Stimulated activated CD4-positive, alpha-beta T cell treated with anti-CD3 and anti-CD28 coated beads, Interleukin-2, amount 100 ng/mL, for 48 hours (primary cell): ENCODE measurements at regions not wholly inside any gene's neighbourhood (a gene's known extent, or its start where the extent isn't known, plus 50 kb on each side); places are given as distances from the start of the nearest gene placed in this dataset.
"Not testable (repeated sequence)": the region's sequence is repeated elsewhere in the genome, so short reads cannot be mapped to it uniquely, and the experiment has no call there.

Experiments used
- DNase-seq, 2 donors: peaks; one replicate each; pipeline ENCODE4 v3.0.0-alpha.2; 2020

DNA sequence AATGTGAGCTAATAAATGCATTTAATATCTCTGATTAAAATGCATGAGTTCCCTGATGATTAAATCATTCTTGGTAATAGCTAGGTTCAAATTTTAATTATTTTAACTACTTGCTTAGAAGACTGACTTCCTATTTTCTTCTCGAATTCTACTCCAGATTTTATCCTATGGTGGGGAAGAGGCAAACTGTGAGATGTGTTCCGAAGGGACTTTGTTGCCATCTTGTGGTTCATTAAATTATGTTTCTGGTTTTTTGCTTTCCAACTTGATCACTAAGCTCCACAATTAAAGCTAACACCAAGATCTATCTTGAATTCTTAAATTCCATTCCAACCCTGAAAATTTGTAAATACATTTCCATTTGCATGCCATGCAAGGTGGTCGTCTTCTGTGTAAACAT, 538.4 kb upstream of the PCDH20 start:
- DNase-seq, result no peak

DNA sequence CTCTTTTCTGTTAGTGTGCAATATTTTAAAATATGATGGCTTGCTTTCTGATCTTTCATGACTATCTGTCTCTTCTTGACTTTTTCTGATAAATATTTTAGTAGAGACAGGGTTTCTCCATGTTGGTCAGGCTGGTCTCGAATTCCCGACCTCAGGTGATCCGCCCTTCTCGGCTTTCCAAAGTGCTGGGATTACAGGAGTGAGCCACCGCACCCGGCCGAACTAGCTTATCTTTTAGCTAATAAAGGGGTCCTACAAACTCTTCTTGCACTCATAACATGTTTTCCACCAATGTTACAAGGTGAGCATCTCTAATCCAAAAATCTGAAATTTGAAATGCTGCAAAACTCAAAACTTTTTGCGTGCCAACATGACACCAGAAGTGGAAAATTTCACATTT, 535.2 kb upstream of the PCDH20 start:
- DNase-seq, result no peak

GRCh38 chr13:61944329-61944929, 528.8 kb upstream of the PCDH20 start:
- no peak for DNase-seq

DNA sequence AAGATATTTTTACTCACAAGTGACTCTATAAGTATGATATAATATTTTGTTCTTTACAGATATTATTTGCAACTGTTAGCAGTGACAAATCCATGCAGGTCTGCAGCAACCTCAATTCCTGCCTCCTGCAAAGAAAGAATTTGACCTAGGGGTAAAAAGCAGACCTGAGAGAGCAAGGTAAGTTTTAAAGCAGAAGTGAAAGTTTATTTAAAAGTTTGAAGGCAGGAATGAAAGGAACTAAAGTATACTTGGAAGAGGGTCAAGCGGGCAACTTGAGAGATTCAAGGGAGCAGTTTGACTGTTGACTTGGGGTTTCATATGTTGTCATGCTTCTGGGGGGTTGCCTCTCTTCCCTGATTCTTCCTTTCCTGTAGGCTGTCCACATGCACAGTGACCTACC, 520.1 kb upstream of the PCDH20 start:
- no peak for DNase-seq

DNA sequence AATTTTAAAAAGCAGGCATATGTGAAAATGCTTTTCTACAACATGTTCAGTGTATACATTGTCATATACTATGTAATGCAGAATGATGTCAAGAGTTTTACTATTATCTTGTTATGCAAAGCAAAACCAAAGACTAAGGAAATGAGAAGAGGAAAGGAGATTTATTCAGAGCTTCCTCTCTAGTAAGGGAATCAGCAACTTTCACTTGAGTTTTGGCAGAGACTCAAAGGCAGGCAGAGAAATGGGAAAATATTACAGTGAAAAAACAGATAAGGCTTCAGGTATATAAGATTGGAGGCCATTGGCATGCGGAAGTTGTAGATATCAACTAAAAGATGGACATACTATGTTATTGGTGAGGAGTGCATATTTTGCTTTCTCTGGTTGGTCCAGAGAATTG, 512.0 kb upstream of the PCDH20 start:
- no peak for DNase-seq

GRCh38 chr13:61918841-61919240, 503.2 kb upstream of the PCDH20 start:
- DNase-seq, result no peak

GRCh38 chr13:61916483-61916882, 500.8 kb upstream of the PCDH20 start:
- no peak for DNase-seq

- DNase-seq, result no peak
Measured at GRCh38 chr13:61913183-61913582, 497.5 kb upstream of the PCDH20 start.

DNA sequence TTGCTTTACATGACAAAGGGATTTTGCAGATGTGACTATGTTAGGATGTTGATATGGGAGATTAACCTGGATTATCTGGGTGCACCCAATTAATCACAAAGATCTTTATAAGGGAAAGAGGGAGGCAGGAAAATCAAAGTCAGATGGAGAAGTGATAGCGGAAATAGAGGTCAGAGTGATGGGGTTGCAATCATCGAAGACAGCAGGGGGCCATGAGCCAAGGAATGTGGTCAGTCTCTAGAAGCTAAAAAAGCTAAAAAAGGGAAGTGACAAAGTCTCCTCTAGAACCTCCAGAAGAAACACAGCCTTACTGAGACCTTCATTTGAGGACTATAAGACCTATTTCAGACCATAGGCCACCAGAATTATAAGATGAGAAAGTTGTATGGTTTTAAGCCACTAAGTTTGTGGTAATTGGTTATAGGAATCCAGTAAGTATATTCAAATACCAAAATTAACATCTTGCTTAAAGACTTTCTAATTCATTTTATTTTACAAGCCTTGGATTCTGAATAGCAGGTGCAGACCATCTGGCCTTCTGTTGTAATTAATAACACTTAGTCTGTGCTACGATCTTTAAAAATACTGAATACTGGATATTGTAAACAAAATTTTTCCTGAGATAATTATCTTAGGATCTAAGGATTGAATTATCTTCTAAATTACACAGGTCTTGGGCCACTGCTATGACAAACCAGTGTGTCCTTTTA, 493.4 kb upstream of the PCDH20 start:
- no peak for DNase-seq

- DNase-seq, result no peak
Measured at GRCh38 chr13:61905054-61905453, 489.4 kb upstream of the PCDH20 start.

DNA sequence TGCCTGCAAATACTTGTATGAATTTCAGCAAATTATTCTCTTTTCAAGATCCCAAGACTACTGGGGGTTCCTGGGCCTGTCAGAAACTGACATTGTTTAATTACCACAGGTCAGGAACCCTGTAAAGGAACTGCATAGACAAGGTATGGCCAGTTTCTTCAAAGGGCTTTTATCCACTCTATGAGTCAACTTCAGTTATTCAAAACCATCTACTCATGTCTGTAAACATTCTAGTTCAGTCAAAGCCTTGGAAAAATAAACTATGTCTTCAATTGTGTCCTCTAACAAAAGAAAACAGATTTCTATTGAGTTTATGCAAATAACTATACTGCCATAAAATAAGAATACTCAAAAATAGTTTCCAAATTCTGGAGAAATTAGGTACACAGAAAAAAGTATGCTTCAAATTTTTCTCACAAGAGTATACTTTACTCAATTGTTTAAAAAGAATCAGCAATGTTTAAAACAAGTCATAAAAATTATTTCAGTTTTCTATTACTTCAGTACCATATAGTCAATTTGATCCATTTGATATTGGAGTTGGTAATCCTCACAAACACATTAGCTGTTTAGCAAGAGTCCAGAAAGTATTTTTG, 486.4 kb upstream of the PCDH20 start:
- no peak for DNase-seq

GRCh38 chr13:61900033-61900432, 484.4 kb upstream of the PCDH20 start:
- no peak for DNase-seq

GRCh38 chr13:61898207-61898606, 482.6 kb upstream of the PCDH20 start:
- no peak for DNase-seq

- DNase-seq, result no peak
Measured at GRCh38 chr13:61891401-61891800, 475.8 kb upstream of the PCDH20 start.

- DNase-seq, result no peak
Measured at GRCh38 chr13:61884830-61885229, 469.2 kb upstream of the PCDH20 start.

DNA sequence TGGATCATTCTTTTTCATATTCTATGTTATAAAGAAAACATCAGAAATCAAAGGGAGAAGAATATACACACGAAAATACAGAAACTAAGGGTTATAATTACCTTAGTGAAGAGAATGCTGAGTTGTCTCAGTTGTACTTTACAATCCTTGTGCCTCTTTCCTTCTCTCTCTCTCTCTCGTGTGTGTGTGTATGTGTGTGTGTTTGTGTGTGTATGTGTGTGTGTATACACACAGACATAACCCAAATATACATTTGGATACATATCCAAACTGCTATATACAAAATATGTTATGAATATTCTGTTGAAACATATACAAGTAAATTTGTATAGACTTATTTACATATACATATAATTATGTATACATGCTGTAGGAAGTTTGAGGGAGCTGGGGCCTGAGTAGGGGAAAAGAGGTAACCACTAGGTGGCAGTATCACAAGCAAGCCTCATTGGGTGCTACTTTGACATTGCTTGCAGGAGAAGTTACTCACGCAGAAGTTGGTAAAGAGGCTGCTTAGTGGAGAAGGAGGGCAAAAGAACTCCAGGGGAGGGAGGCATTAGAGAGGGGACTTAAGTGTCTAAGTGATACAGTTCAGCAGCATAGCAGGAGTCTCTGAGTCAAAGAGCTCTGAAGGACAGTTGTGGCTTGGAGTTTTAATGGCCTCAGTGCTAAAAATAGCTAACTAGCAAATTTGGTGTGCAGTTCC, 465.1 kb upstream of the PCDH20 start:
- peak in 1 of 2 donors; percentile 1 for DNase-seq

- not testable (repeated sequence) for DNase-seq
Measured at GRCh38 chr13:61878565-61878964, 462.9 kb upstream of the PCDH20 start.

DNA sequence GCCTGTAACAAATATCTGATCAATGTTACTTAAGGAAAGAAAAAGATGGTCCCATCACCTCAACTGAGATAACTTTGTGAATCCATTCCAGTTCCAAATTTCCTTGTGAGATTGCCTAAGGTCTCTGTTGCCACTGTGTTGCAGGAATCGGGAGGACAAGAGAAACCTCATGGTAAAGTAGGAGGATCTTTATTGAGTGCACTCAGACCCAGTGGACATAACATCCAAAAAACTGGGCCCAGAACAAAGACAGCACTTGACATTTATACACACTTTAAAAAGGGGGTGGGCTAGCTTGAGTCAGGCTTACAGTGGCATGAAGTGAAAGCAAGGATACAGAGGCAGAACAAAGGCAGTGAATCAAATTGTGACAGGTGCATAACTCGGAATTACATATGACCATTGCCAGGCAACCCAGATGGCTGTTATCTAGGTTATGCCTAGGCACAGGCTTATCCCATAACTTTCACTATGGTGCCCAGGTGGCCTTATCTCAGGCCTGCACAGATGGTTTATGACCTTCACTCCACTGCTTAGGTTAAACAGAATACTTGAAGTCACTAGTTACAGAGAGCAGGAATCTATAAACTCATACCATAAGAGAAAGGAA, 459.4 kb upstream of the PCDH20 start:
- DNase-seq, result no peak

DNA sequence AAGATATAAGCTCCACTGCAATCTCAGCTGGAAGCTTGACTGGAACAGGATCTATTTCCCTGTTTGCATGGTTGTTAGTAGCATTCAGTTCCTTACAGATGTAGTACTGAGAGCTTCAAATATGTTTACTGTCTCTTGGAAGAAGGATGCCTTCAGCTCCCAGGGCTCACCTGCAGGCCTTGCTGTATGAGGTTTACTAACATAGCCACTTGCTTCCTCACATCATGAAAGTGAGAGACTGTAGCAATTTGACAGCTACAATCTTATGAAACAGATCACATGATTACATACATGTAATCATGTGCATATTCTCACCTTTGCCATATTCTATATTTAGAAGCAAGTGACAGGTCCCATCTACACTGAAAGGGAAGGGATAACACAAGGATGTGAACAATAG, 458.1 kb upstream of the PCDH20 start:
- DNase-seq, result no peak

GRCh38 chr13:61857198-61857597, 441.5 kb upstream of the PCDH20 start:
- no peak for DNase-seq

- no peak for DNase-seq
Measured at GRCh38 chr13:61852116-61852619, 436.5 kb upstream of the PCDH20 start.

- DNase-seq, result no peak
Measured at GRCh38 chr13:61850794-61851193, 435.1 kb upstream of the PCDH20 start.

- no peak for DNase-seq
Measured at GRCh38 chr13:61838568-61838967, 422.9 kb upstream of the PCDH20 start.
